ENCODE measurements at regions not wholly inside any gene's neighbourhood (a gene's known extent, or its start where the extent isn't known, plus 50 kb on each side); places are given as distances from the start of the nearest gene placed in this dataset.

- Histone ChIP-seq H3K9me3 (replicated peaks; ENCODE audit: control insufficient read depth, insufficient read depth, low read depth, low read length) (no peaks in the 10 kb centered on the region), H3K9me1 (ENCODE audit: control insufficient read depth, insufficient read depth, low read length) (no peaks in the 10 kb centered on the region), H3K79me2 (ENCODE audit: control insufficient read depth, insufficient read depth, low read length) (no peaks in the 10 kb centered on the region), H3K4me2 (ENCODE audit: insufficient read depth, low read length) (no peak overlapping the region), H4K20me1 (replicated peaks; ENCODE audit: control insufficient read depth, insufficient read depth, low read length) (no peaks in the 10 kb centered on the region), H3K27me3 (ENCODE audit: control insufficient read depth in 2 of 2, insufficient read depth in 2 of 2, low read length in 2 of 2) (peaks cover 0 to 7% of the 10 kb centered on the region in 2 experiments; a peak in 3 of 5 replicates), H3K4me3 (no peak overlapping the region), H3K27ac (ENCODE audit: extremely low read depth, low read depth, low read length) (no peak overlapping the region), H3K36me3 (ENCODE audit: control insufficient read depth, insufficient read depth, low read length) (no peaks in the 10 kb centered on the region), H3K4me1 (replicated peaks in 1 of 2; ENCODE audit: control insufficient read depth in 2 of 2, insufficient read depth in 2 of 2, low read length in 2 of 2) (no peaks in the 10 kb centered on the region), H3K9ac (ENCODE audit: insufficient read depth in 1 of 2, low read depth in 2 of 2, low read length in 2 of 2) (no peak overlapping the region), H2AFZ (ENCODE audit: low read depth, low read length) (no peak overlapping the region)
- DNase-seq (ENCODE audit: extremely low read depth in 1 of 4, low spot score in 3 of 4) = no peak
- TF ChIP-seq CEBPB (tag; IDR thresholded peaks at IDR 0.05) = 0 out of 2 replicates have a peak, but pooled peaks have one; percentile 16
- TF ChIP-seq GATAD2A (IDR thresholded peaks at IDR 0.05) = no peak
- no peak for TF ChIP-seq CEBPG (CRISPR knock-in tag; IDR thresholded peaks at IDR 0.05)
- TF ChIP-seq CEBPG (tag; conservative IDR thresholded peaks at IDR 0.05 in 1 of 2, IDR thresholded peaks at IDR 0.05 in 1 of 2) = peak; percentile 18 to 51; a peak in 2 of 4 replicates
- 32% methylated on average over 8 of the region's 8 CpGs for WGBS (ENCODE audit: insufficient coverage, low coverage, missing lambda C conversion rate)
- POLR2A ChIA-PET = no interaction called here
- no peak for FAIRE-seq
- CTCF ChIA-PET (ENCODE audit: low intra/inter-chr PET ratio) = no interaction called here
- in situ Hi-C loops (cut with MboI) (no loop called here), intact Hi-C loops (cut with micrococcal nuclease) (no loop called here)
- no peak for ATAC-seq
- no TSS peak for BruUV-seq (replicated peaks)
Observed at GRCh38 chr7:27031289-27032172, 64.3 kb downstream of the HOXA1 start.

DNA sequence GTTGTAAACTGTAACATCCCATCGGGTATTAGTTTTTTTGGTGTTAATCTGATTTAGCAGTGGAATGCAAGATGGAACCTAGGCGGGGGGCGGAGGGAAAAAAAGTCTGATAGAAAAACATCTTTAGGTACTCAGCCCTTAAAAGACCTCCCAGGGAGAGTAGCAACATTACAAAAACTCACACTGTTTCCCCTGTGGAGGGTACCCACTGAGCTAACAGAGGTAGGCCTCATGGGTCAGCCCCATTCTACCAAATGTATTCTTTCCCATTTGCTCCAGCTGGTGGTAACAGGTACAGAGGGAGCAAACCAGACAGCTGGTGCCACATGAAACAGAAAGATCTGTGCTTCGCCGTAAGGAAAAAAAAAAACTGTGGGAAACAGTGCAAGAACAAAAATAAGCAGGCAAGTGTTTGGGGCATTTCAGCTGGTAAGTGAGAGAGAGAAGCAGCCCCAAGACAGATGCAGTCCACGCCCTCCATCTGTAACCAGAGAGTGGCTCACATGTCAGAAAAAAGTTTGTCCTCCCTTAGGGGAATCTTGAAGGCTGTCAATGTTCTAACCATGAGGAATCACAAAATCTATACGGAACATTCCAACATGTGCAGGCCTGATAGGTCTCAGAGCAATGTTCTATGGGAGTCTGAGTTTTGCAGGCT lies 65.3 kb downstream of the HOXA1 start:
- TF ChIP-seq, protein P1, sequence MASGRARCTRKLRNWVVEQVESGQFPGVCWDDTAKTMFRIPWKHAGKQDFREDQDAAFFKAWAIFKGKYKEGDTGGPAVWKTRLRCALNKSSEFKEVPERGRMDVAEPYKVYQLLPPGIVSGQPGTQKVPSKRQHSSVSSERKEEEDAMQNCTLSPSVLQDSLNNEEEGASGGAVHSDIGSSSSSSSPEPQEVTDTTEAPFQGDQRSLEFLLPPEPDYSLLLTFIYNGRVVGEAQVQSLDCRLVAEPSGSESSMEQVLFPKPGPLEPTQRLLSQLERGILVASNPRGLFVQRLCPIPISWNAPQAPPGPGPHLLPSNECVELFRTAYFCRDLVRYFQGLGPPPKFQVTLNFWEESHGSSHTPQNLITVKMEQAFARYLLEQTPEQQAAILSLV (tag; IDR thresholded peaks at IDR 0.05) = no peak
- TF ChIP-seq LARP7 (IDR thresholded peaks at IDR 0.05) = no peak
- ChIA-PET CTCF (ENCODE audit: low intra/inter-chr PET ratio) (no interaction called here), POLR2A (no interaction called here)
- Histone ChIP-seq H3K4me2 (ENCODE audit: insufficient read depth, low read length) (no peak overlapping the region), H3K27me3 (ENCODE audit: control insufficient read depth in 2 of 2, insufficient read depth in 2 of 2, low read length in 2 of 2) (peaks cover 0 to 7% of the 10 kb centered on the region in 2 experiments; a peak in 3 of 5 replicates), H3K9ac (ENCODE audit: insufficient read depth in 1 of 2, low read depth in 2 of 2, low read length in 2 of 2) (no peak overlapping the region), H2AFZ (ENCODE audit: low read depth, low read length) (no peak overlapping the region), H3K36me3 (ENCODE audit: control insufficient read depth, insufficient read depth, low read length) (no peaks in the 10 kb centered on the region), H3K27ac (ENCODE audit: extremely low read depth, low read depth, low read length) (no peak overlapping the region), H3K9me1 (ENCODE audit: control insufficient read depth, insufficient read depth, low read length) (no peaks in the 10 kb centered on the region), H3K9me3 (replicated peaks; ENCODE audit: control insufficient read depth, insufficient read depth, low read depth, low read length) (no peaks in the 10 kb centered on the region), H3K79me2 (ENCODE audit: control insufficient read depth, insufficient read depth, low read length) (no peaks in the 10 kb centered on the region), H3K4me1 (replicated peaks in 1 of 2; ENCODE audit: control insufficient read depth in 2 of 2, insufficient read depth in 2 of 2, low read length in 2 of 2) (no peaks in the 10 kb centered on the region), H4K20me1 (replicated peaks; ENCODE audit: control insufficient read depth, insufficient read depth, low read length) (no peaks in the 10 kb centered on the region), H3K4me3 (no peak overlapping the region)
- DNase-seq (ENCODE audit: extremely low read depth in 1 of 4, low spot score in 3 of 4) (no peak), FAIRE-seq (no peak), ATAC-seq (no peak)
- 19% methylated on average over 7 of the region's 7 CpGs for WGBS (ENCODE audit: insufficient coverage, low coverage, missing lambda C conversion rate)
- in situ Hi-C loops (cut with MboI) (no loop called here), intact Hi-C loops (cut with micrococcal nuclease) (no loop called here)
- BruUV-seq (replicated peaks) = no TSS peak

All from K562 (cell line).